ENCODE measurements at regions not wholly inside any gene's neighbourhood (a gene's known extent, or its start where the extent isn't known, plus 50 kb on each side); places are given as distances from the start of the nearest gene placed in this dataset.

- 40 to 76% methylated on average over 2 of the region's 6 CpGs for WGBS, 2 donors (ENCODE audit: low coverage in 1 of 2)
- no peak for TF ChIP-seq POLR2AphosphoS5 (IDR thresholded peaks at IDR 0.05)
- TF ChIP-seq POLR2A (IDR thresholded peaks at IDR 0.05) = no peak
- TF ChIP-seq EP300 (IDR thresholded peaks at IDR 0.05) = no peak
- no peak for TF ChIP-seq CTCF (IDR thresholded peaks at IDR 0.05)
- Histone ChIP-seq H3K27ac (no peak overlapping the region), H3K36me3 (no peaks in the 10 kb centered on the region), H3K4me3 (no peak overlapping the region), H3K4me1 (no peaks in the 10 kb centered on the region), H3K27me3 (peaks cover 87% of the 10 kb centered on the region), H3K9me3 (no peaks in the 10 kb centered on the region)
- no peak for ATAC-seq
Observed at GRCh38 chr17:79374807-79375206, 236.0 kb downstream of the RBFOX3 start.

- Histone ChIP-seq H3K4me1 (no peaks in the 10 kb centered on the region), H3K27me3 (peaks cover 87% of the 10 kb centered on the region)
- 74 to 81% methylated on average over 17 to 20 of the region's 22 CpGs for WGBS, 2 donors (ENCODE audit: low coverage in 1 of 2)
Observed at GRCh38 chr17:79374087-79374689, 236.7 kb downstream of the RBFOX3 start.

GRCh38 chr17:79372470-79373238 is 238.2 kb downstream of the RBFOX3 start:
- no peaks in the 10 kb centered on the region for H3K9me3 ChIP-seq
- peaks cover 87% of the 10 kb centered on the region for H3K27me3 ChIP-seq
- H3K4me3 ChIP-seq = no peak overlapping the region
- no peak overlapping the region for H3K27ac ChIP-seq
- ATAC-seq = no peak
- no peaks in the 10 kb centered on the region for H3K36me3 ChIP-seq
- TF ChIP-seq POLR2A (IDR thresholded peaks at IDR 0.05) = no peak
- no peak for TF ChIP-seq EP300 (IDR thresholded peaks at IDR 0.05)
- no peak for TF ChIP-seq CTCF (IDR thresholded peaks at IDR 0.05)
- no peak for TF ChIP-seq POLR2AphosphoS5 (IDR thresholded peaks at IDR 0.05)
- no peaks in the 10 kb centered on the region for H3K4me1 ChIP-seq
- 80 to 94% methylated on average over 1 to 3 of the region's 16 CpGs for WGBS, 2 donors (ENCODE audit: low coverage in 1 of 2)

More at GRCh38 chr17:79374087-79374689, 236.7 kb downstream of the RBFOX3 start:
- no peak for TF ChIP-seq POLR2AphosphoS5 (IDR thresholded peaks at IDR 0.05)
- TF ChIP-seq CTCF (IDR thresholded peaks at IDR 0.05) = no peak
- no peak for TF ChIP-seq POLR2A (IDR thresholded peaks at IDR 0.05)
- TF ChIP-seq EP300 (IDR thresholded peaks at IDR 0.05) = no peak
- no peak overlapping the region for H3K4me3 ChIP-seq
- no peaks in the 10 kb centered on the region for H3K9me3 ChIP-seq
- no peak for ATAC-seq
- no peak overlapping the region for H3K27ac ChIP-seq
- no peaks in the 10 kb centered on the region for H3K36me3 ChIP-seq

GRCh38 chr17:79371984-79372383 is 238.9 kb downstream of the RBFOX3 start:
- Histone ChIP-seq H3K9me3 (no peaks in the 10 kb centered on the region), H3K27ac (no peak overlapping the region), H3K36me3 (no peaks in the 10 kb centered on the region), H3K4me1 (no peaks in the 10 kb centered on the region), H3K4me3 (no peak overlapping the region), H3K27me3 (peaks cover 86% of the 10 kb centered on the region)
- WGBS, 2 donors (ENCODE audit: low coverage in 1 of 2) = 80% methylated on average over 2 of the region's 15 CpGs; no CpG with 5 or more reads in 1 of the 2 donors
- no peak for TF ChIP-seq EP300 (IDR thresholded peaks at IDR 0.05)
- no peak for TF ChIP-seq POLR2A (IDR thresholded peaks at IDR 0.05)
- TF ChIP-seq CTCF (IDR thresholded peaks at IDR 0.05) = no peak
- no peak for TF ChIP-seq POLR2AphosphoS5 (IDR thresholded peaks at IDR 0.05)
- no peak for ATAC-seq

- H3K27ac ChIP-seq = no peak overlapping the region
- no peaks in the 10 kb centered on the region for H3K9me3 ChIP-seq
- 50 to 57% methylated on average over 4 to 5 of the region's 5 CpGs for WGBS, 2 donors (ENCODE audit: low coverage in 1 of 2)
- H3K36me3 ChIP-seq = no peaks in the 10 kb centered on the region
- H3K4me1 ChIP-seq = no peaks in the 10 kb centered on the region
- peaks cover 85% of the 10 kb centered on the region for H3K27me3 ChIP-seq
- no peak for ATAC-seq
- TF ChIP-seq POLR2A (IDR thresholded peaks at IDR 0.05) = no peak
- no peak for TF ChIP-seq EP300 (IDR thresholded peaks at IDR 0.05)
- no peak for TF ChIP-seq CTCF (IDR thresholded peaks at IDR 0.05)
- TF ChIP-seq POLR2AphosphoS5 (IDR thresholded peaks at IDR 0.05) = no peak
- H3K4me3 ChIP-seq = no peak overlapping the region
Observed at GRCh38 chr17:79370594-79370993, 240.3 kb downstream of the RBFOX3 start.
